Endothelial cell of umbilical vein (primary cell): ENCODE measurements at regions not wholly inside any gene's neighbourhood (a gene's known extent, or its start where the extent isn't known, plus 50 kb on each side); places are given as distances from the start of the nearest gene placed in this dataset.

ENCODE experiments used
- EZH2 ChIP-seq: IDR thresholded peaks from 2 replicates; pipeline ENCODE4 v1.6.1; 2012; ENCODE audit warnings: borderline replicate concordance, low read depth, mild to moderate bottlenecking, moderate library complexity, low read length, inconsistent platforms; ENCODE audit not compliant: severe bottlenecking
- FOS ChIP-seq: IDR thresholded peaks from 2 replicates; pipeline ENCODE4 v1.6.1; 2011; ENCODE audit warnings: mild to moderate bottlenecking, low read length, moderate library complexity, borderline replicate concordance; ENCODE audit not compliant: insufficient read depth
- GATA2 ChIP-seq: IDR thresholded peaks from 2 replicates; pipeline ENCODE4 v1.7.0; 2011; ENCODE audit warnings: low read depth, mild to moderate bottlenecking, moderate library complexity, mixed read lengths, low read length; ENCODE audit not compliant: insufficient read length, insufficient read depth
- JUN ChIP-seq: IDR thresholded peaks from 2 replicates; pipeline ENCODE4 v1.6.1; 2011; ENCODE audit warnings: borderline replicate concordance, low read depth; ENCODE audit not compliant: insufficient read length, insufficient read depth
- MYC ChIP-seq: IDR thresholded peaks from one replicate; pipeline ENCODE4 v1.6.1; 2011; ENCODE audit warnings: mild to moderate bottlenecking, low read depth, low read length
- POLR2A ChIP-seq: IDR thresholded peaks from 2 replicates; pipeline ENCODE4 v1.6.1; 2012; ENCODE audit warnings: low read depth, mild to moderate bottlenecking, control low read depth, low read length
- POLR2AphosphoS5 ChIP-seq: IDR thresholded peaks from 2 replicates; pipeline ENCODE4 v1.6.1; 2012; ENCODE audit warnings: low read depth, mild to moderate bottlenecking, control low read depth, low read length, moderate library complexity; ENCODE audit not compliant: insufficient read depth
- TF ChIP-seq, protein P1 (sequence below), 2 donors: IDR thresholded peaks; 1 replicate in 1 of 2; 2 replicates in 1 of 2; pipeline ENCODE4 v1.5.1; 2011; ENCODE audit warnings: low read length in 2 of 2, mild to moderate bottlenecking in 2 of 2, moderate library complexity in 2 of 2, control low read depth in 1 of 2, inconsistent platforms in 1 of 2, low read depth in 1 of 2; ENCODE audit not compliant: insufficient read depth in 1 of 2; ENCODE audit errors: extremely low read depth in 1 of 2
- TF ChIP-seq, protein P2 (sequence below): IDR thresholded peaks from 2 replicates; pipeline ENCODE4 v1.6.1; 2011; ENCODE audit not compliant: insufficient read depth, insufficient read length

DNA sequence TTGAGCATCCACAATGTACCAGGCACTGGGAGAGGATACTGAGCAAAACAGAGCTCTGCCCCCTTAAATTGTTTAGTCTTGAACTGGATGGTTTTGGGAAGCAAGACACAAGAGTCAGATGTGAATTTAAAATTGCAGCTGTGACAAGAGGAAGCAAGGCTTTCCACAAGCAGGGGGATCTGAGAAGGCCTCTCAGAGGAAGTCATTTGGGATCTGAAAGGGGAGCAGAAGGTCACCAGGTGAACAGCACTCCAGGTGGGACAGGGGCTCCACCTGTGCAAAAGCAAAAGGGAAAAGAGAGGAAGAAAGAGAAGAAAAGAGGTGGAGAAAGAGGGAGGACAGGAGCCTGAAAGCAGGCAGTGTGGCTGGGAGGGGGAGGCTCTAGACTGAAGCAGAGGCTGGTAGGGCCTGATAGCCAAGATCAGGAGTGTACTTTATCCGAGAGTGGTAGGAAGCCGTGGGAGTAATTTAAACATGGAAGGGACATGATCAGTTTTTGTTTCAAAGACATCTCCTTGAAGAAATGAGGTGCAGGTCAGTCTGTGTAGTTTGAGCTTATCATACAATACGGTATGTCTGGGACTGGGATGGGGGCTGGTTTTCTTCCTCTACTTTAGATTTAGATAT lies 76.1 kb upstream of the DUSP5 start:
- TF ChIP-seq EZH2, result no peak
- TF ChIP-seq, protein P1, sequence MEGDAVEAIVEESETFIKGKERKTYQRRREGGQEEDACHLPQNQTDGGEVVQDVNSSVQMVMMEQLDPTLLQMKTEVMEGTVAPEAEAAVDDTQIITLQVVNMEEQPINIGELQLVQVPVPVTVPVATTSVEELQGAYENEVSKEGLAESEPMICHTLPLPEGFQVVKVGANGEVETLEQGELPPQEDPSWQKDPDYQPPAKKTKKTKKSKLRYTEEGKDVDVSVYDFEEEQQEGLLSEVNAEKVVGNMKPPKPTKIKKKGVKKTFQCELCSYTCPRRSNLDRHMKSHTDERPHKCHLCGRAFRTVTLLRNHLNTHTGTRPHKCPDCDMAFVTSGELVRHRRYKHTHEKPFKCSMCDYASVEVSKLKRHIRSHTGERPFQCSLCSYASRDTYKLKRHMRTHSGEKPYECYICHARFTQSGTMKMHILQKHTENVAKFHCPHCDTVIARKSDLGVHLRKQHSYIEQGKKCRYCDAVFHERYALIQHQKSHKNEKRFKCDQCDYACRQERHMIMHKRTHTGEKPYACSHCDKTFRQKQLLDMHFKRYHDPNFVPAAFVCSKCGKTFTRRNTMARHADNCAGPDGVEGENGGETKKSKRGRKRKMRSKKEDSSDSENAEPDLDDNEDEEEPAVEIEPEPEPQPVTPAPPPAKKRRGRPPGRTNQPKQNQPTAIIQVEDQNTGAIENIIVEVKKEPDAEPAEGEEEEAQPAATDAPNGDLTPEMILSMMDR (IDR thresholded peaks at IDR 0.05; ENCODE audit: extremely low read depth in 1 of 2, insufficient read depth in 1 of 2, low read depth in 1 of 2, low read length in 2 of 2), result no peak
- no peak for TF ChIP-seq POLR2A
- no peak for TF ChIP-seq MYC
- TF ChIP-seq, protein P2, sequence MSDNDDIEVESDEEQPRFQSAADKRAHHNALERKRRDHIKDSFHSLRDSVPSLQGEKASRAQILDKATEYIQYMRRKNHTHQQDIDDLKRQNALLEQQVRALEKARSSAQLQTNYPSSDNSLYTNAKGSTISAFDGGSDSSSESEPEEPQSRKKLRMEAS, result no peak
- TF ChIP-seq GATA2, result no peak
- no peak for TF ChIP-seq POLR2AphosphoS5
- no peak for TF ChIP-seq FOS
- no peak for TF ChIP-seq JUN
